ENCODE measurements at regions not wholly inside any gene's neighbourhood (a gene's known extent, or its start where the extent isn't known, plus 50 kb on each side); places are given as distances from the start of the nearest gene placed in this dataset.

DNA sequence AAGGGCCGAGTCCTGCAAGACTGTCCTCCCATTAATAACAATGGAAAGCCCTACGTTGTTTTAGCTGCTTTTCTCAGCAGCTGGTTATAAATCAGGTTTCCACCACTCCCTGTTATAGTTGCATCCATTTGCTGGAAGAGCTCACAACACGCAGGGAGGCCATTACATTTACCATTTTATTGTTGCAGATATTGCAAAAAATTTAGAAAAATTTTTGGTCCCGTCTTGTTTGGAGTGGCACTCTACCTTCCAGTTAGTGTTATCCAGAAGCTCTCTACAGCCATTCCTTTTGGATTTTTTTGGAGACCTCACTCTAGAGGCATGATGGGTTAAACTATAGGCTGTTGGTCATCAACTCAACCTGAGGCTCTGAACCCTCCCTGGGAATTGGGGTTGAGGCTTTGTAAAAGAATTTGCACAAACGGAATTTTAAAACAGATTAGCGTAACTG lies 1532.1 kb upstream of the TPTE start:
- Histone ChIP-seq H3K4me1 (ENCODE audit: control insufficient read depth in 1 of 2, insufficient read depth in 2 of 2, low read length in 2 of 2) (peaks cover 0 to 5% of the 10 kb centered on the region in 2 experiments; a peak in 1 of 4 replicates), H3K4me2 (ENCODE audit: low read length) (no peak overlapping the region), H3K9ac (ENCODE audit: low read length) (no peak overlapping the region), H3K4me3 (replicated peaks in 1 of 2; ENCODE audit: low read depth in 1 of 2, low read length in 2 of 2) (no peak overlapping the region), H2AFZ (ENCODE audit: low read depth, low read length, poor library complexity, severe bottlenecking) (no peak overlapping the region), H3K9me3 (ENCODE audit: control insufficient read depth in 1 of 2, insufficient read depth in 1 of 2, low read depth in 1 of 2, low read length in 2 of 2) (peaks cover 11 to 23% of the 10 kb centered on the region in 2 experiments; a peak in 3 of 4 replicates), H3K9me2 (ENCODE audit: insufficient read depth) (no peaks in the 10 kb centered on the region), H3K27ac (ENCODE audit: low read depth, low read length) (no peak overlapping the region), H3K79me2 (ENCODE audit: insufficient read depth, low read length) (no peaks in the 10 kb centered on the region), H3K36me3 (ENCODE audit: control insufficient read depth in 1 of 2, insufficient read depth in 2 of 2, low read length in 2 of 2) (no peaks in the 10 kb centered on the region), H4K20me1 (ENCODE audit: insufficient read depth) (no peaks in the 10 kb centered on the region), H3K27me3 (ENCODE audit: insufficient read depth, low read length) (peaks cover 9% of the 10 kb centered on the region; the same call in 1 of the 2 replicates)
- ATAC-seq (peak; percentile 22), DNase-seq (ENCODE audit: low read depth, low spot score) (no peak)
- ChIA-PET POLR2A (no interaction called here), RAD21 (ENCODE audit: low non-redundant PET in 1 of 2, low total read pairs in 2 of 2, uncharacterized antibody in 2 of 2, unreplicated experiment in 2 of 2) (no interaction called here), CTCF (no interaction called here)
- intact Hi-C loops (cut with micrococcal nuclease): no loop called here
- no TSS peak for BruUV-seq (replicated peaks)
- TF ChIP-seq EZH2phosphoT487 (IDR thresholded peaks at IDR 0.05; ENCODE audit: borderline replicate concordance): no peak
- TF ChIP-seq, protein P1, sequence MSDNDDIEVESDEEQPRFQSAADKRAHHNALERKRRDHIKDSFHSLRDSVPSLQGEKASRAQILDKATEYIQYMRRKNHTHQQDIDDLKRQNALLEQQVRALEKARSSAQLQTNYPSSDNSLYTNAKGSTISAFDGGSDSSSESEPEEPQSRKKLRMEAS (IDR thresholded peaks at IDR 0.05): no peak
- no peak for TF ChIP-seq ZBTB33 (IDR thresholded peaks at IDR 0.05; ENCODE audit: extremely low read depth, insufficient replicate concordance, low read length)
- TF ChIP-seq REST (IDR thresholded peaks at IDR 0.05; ENCODE audit: low read depth): no peak
- TF ChIP-seq EZH2 (IDR thresholded peaks at IDR 0.05): no peak
- TF ChIP-seq ZNF274 (IDR thresholded peaks at IDR 0.05; ENCODE audit: low read depth, low read length): no peak
- no peak for TF ChIP-seq EGR1 (IDR thresholded peaks at IDR 0.05; ENCODE audit: low read depth)
- TF ChIP-seq YY1 (IDR thresholded peaks at IDR 0.05; ENCODE audit: extremely low read depth, insufficient replicate concordance, low read depth, low read length): no peak
- TF ChIP-seq, protein P2, sequence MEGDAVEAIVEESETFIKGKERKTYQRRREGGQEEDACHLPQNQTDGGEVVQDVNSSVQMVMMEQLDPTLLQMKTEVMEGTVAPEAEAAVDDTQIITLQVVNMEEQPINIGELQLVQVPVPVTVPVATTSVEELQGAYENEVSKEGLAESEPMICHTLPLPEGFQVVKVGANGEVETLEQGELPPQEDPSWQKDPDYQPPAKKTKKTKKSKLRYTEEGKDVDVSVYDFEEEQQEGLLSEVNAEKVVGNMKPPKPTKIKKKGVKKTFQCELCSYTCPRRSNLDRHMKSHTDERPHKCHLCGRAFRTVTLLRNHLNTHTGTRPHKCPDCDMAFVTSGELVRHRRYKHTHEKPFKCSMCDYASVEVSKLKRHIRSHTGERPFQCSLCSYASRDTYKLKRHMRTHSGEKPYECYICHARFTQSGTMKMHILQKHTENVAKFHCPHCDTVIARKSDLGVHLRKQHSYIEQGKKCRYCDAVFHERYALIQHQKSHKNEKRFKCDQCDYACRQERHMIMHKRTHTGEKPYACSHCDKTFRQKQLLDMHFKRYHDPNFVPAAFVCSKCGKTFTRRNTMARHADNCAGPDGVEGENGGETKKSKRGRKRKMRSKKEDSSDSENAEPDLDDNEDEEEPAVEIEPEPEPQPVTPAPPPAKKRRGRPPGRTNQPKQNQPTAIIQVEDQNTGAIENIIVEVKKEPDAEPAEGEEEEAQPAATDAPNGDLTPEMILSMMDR (IDR thresholded peaks at IDR 0.05 in 2 of 3, conservative IDR thresholded peaks at IDR 0.05 in 1 of 3; ENCODE audit: borderline replicate concordance in 1 of 3, insufficient read depth in 1 of 3, low read depth in 2 of 3, low read length in 2 of 3): no peak

Data from HCT116 (cell line).